ENCODE measurements at regions not wholly inside any gene's neighbourhood (a gene's known extent, or its start where the extent isn't known, plus 50 kb on each side); places are given as distances from the start of the nearest gene placed in this dataset.

GRCh38 chr13:72201726-72202125 lies 334.7 kb upstream of the DACH1 start (continued):
- TF ChIP-seq CBFB (IDR thresholded peaks at IDR 0.05; ENCODE audit: low read depth) (no peak), BACH1 (IDR thresholded peaks at IDR 0.05; ENCODE audit: borderline replicate concordance) (no peak), RUNX3 (IDR thresholded peaks at IDR 0.05; ENCODE audit: low read length) (no peak), JUND (IDR thresholded peaks at IDR 0.05; ENCODE audit: low read depth, low read length) (no peak), NFIC (IDR thresholded peaks at IDR 0.05; ENCODE audit: low read depth, low read length) (no peak), EZH2 (IDR thresholded peaks at IDR 0.05; ENCODE audit: borderline replicate concordance, control insufficient read depth, low read depth, low read length) (no peak), NKRF (conservative IDR thresholded peaks at IDR 0.05) (no peak), SKIL (IDR thresholded peaks at IDR 0.05; ENCODE audit: low read depth, poor library complexity, severe bottlenecking) (no peak), SIN3A (IDR thresholded peaks at IDR 0.05; ENCODE audit: low read depth, low read length) (no peak), YBX1 (IDR thresholded peaks at IDR 0.05) (no peak), REST (IDR thresholded peaks at IDR 0.05; ENCODE audit: low read depth, low read length) (no peak), EP300 (IDR thresholded peaks at IDR 0.05; ENCODE audit: borderline replicate concordance in 1 of 2, control insufficient read depth in 1 of 2, low read depth in 2 of 2, low read length in 2 of 2) (no peak), RBBP5 (conservative IDR thresholded peaks at IDR 0.05) (no peak)
